BLaER1 treated with 17β-estradiol and CSF1 and Interleukin-3, amounts not matched to agents 10 nM and 100 nM (cell line): ENCODE measurements at regions not wholly inside any gene's neighbourhood (a gene's known extent, or its start where the extent isn't known, plus 50 kb on each side); places are given as distances from the start of the nearest gene placed in this dataset.

Source experiments
- H3K27ac ChIP-seq, 11 experiments: shearing (Covaris generic); formaldehyde crosslinking; 2 replicates each; pipeline ENCODE4 v1.8.1; 2022
- H3K27me3 ChIP-seq, 11 experiments: shearing (Covaris generic); formaldehyde crosslinking; 2 replicates each; pipeline ENCODE4 v1.8.1; 2022
- H3K36me3 ChIP-seq, 11 experiments: shearing (Covaris generic); formaldehyde crosslinking; 2 replicates each; pipeline ENCODE4 v1.8.1; 2022
- H3K4me1 ChIP-seq, 10 experiments: shearing (Covaris generic); formaldehyde crosslinking; 2 replicates each; pipeline ENCODE4 v1.8.1; 2022
- H3K4me2 ChIP-seq, 11 experiments: shearing (Covaris generic); formaldehyde crosslinking; 2 replicates each; pipeline ENCODE4 v1.8.1; 2022
- H3K4me3 ChIP-seq, 10 experiments: shearing (Covaris generic); formaldehyde crosslinking; 2 replicates each; pipeline ENCODE4 v1.8.1; 2022
- H3K9ac ChIP-seq, 11 experiments: shearing (Covaris generic); formaldehyde crosslinking; 2 replicates each; pipeline ENCODE4 v1.8.1; 2022
- H3K9me3 ChIP-seq, 11 experiments: shearing (Covaris generic); formaldehyde crosslinking; replicated peaks in 1 of 11; 2 replicates each; pipeline ENCODE4 v1.8.1; 2022
- H4K20me1 ChIP-seq, 11 experiments: shearing (Covaris generic); formaldehyde crosslinking; 2 replicates each; pipeline ENCODE4 v1.8.1; 2022
- Cebpa-rat ChIP-seq, 11 experiments: shearing (Covaris generic); IDR thresholded peaks; 2 replicates each; pipeline ENCODE4 v1.8.1; 2022

GRCh38 chr1:117262976-117263375, 52.2 kb upstream of the VTCN1 start:
- Histone ChIP-seq H3K4me3 (no peak overlapping the region), H3K27me3 (no peaks in the 10 kb centered on the region), H4K20me1 (no peaks in the 10 kb centered on the region), H3K9ac (no peak overlapping the region), H3K9me3 (peaks cover 9 to 18% (median 16%) of the 10 kb centered on the region in 11 experiments; a peak in 21 of 22 replicates), H3K4me2 (no peak overlapping the region), H3K27ac (no peak overlapping the region), H3K36me3 (no peaks in the 10 kb centered on the region), H3K4me1 (no peaks in the 10 kb centered on the region)
- no peak for TF ChIP-seq Cebpa-rat (IDR thresholded peaks at IDR 0.05)

GRCh38 chr1:117261424-117261785, 50.7 kb upstream of the VTCN1 start:
- H3K27me3 ChIP-seq = no peaks in the 10 kb centered on the region
- H3K36me3 ChIP-seq = no peaks in the 10 kb centered on the region
- no peak overlapping the region for H3K4me2 ChIP-seq
- TF ChIP-seq Cebpa-rat (IDR thresholded peaks at IDR 0.05) = no peak
- H3K4me1 ChIP-seq = no peaks in the 10 kb centered on the region
- no peaks in the 10 kb centered on the region for H4K20me1 ChIP-seq
- no peak overlapping the region for H3K4me3 ChIP-seq
- H3K27ac ChIP-seq = no peak overlapping the region
- peaks cover 9 to 23% (median 16%) of the 10 kb centered on the region in 11 experiments; a peak in 21 of 22 replicates for H3K9me3 ChIP-seq
- no peak overlapping the region for H3K9ac ChIP-seq

GRCh38 chr1:117260761-117261423, 50.2 kb upstream of the VTCN1 start:
- H3K4me3 ChIP-seq = no peak overlapping the region
- H3K27ac ChIP-seq = no peak overlapping the region
- H3K36me3 ChIP-seq = no peaks in the 10 kb centered on the region
- no peak overlapping the region for H3K9ac ChIP-seq
- H3K4me2 ChIP-seq = no peak overlapping the region
- H3K9me3 ChIP-seq = peaks cover 9 to 23% (median 16%) of the 10 kb centered on the region in 11 experiments; a peak in 21 of 22 replicates
- H4K20me1 ChIP-seq = no peaks in the 10 kb centered on the region
- no peaks in the 10 kb centered on the region for H3K27me3 ChIP-seq
- no peak for TF ChIP-seq Cebpa-rat (IDR thresholded peaks at IDR 0.05)
- no peaks in the 10 kb centered on the region for H3K4me1 ChIP-seq
